Ishikawa (cell line): ENCODE measurements at regions not wholly inside any gene's neighbourhood (a gene's known extent, or its start where the extent isn't known, plus 50 kb on each side); places are given as distances from the start of the nearest gene placed in this dataset.

Experiments used
- CEBPB ChIP-seq: IDR thresholded peaks from 2 replicates; pipeline ENCODE4 v1.6.1; 2012
- CREB1 ChIP-seq: IDR thresholded peaks from 2 replicates; pipeline ENCODE4 v1.6.1; 2012; ENCODE audit warnings: low read depth
- EGR1 ChIP-seq: IDR thresholded peaks from 2 replicates; pipeline ENCODE4 v1.6.1; 2012
- EP300 ChIP-seq: IDR thresholded peaks from 2 replicates; pipeline ENCODE4 v1.6.1; 2012; ENCODE audit warnings: borderline replicate concordance
- FOXM1 ChIP-seq: IDR thresholded peaks from 2 replicates; pipeline ENCODE4 v1.6.1; 2012; ENCODE audit warnings: low read depth, borderline replicate concordance
- MAX ChIP-seq: IDR thresholded peaks from 2 replicates; pipeline ENCODE4 v1.6.1; 2012
- NFIC ChIP-seq: IDR thresholded peaks from 2 replicates; pipeline ENCODE4 v1.6.1; 2012
- RAD21 ChIP-seq: IDR thresholded peaks from 2 replicates; pipeline ENCODE4 v1.6.1; 2012; ENCODE audit warnings: low read depth
- TAF1 ChIP-seq: IDR thresholded peaks from 2 replicates; pipeline ENCODE4 v1.6.1; 2012; ENCODE audit warnings: low read depth, mild to moderate bottlenecking
- TCF12 ChIP-seq: IDR thresholded peaks from 2 replicates; pipeline ENCODE4 v1.6.1; 2012; ENCODE audit warnings: low read depth
- TEAD4 ChIP-seq: IDR thresholded peaks from 2 replicates; pipeline ENCODE4 v1.6.1; 2012
- YY1 ChIP-seq: IDR thresholded peaks from 2 replicates; pipeline ENCODE4 v1.6.1; 2012; ENCODE audit warnings: low read depth
- ZBTB7A ChIP-seq: IDR thresholded peaks from 2 replicates; pipeline ENCODE4 v1.6.1; 2012; ENCODE audit warnings: low read depth
- TF ChIP-seq, protein P1 (sequence below): IDR thresholded peaks from 2 replicates; pipeline ENCODE4 v1.6.1; 2012
- TF ChIP-seq, protein P2 (sequence below): IDR thresholded peaks from 2 replicates; pipeline ENCODE4 v1.6.1; 2012; ENCODE audit warnings: low read depth, mild to moderate bottlenecking

DNA sequence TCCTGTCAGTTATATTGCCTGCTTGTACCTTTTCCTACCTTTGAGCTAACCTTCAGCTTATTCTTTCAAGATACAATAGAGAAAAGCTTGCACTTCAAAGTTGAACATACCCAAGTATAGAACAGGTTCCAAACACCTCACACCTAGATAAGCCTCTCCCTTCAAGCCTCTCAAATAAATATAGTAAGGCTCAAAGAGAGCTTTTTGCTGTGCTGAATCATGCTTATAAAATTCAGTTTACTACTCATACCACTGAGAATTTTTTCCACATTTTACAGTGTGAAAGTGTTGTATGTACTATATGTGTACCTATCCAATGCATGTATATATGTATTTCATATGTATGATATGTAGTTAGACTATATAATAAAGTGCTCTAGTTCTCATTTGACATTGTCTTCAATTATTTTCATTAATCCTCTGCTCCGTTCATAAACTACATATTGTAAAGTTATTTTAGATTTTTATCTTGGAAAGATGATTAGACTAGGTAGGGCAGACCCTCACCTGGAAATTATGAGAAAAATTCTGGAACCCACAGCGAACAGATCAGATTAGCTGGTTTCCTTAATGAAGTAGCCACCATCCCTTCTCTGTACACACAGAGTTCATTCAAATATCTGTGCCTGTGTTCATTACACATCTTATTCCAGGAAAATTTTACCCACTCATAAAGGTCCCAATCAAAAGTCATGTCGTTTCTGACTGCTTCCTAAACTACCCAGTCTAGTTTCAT, 149.2 kb upstream of the RGMB start:
- TF ChIP-seq EGR1 (no peak), CREB1 (no peak), NFIC (no peak)

DNA sequence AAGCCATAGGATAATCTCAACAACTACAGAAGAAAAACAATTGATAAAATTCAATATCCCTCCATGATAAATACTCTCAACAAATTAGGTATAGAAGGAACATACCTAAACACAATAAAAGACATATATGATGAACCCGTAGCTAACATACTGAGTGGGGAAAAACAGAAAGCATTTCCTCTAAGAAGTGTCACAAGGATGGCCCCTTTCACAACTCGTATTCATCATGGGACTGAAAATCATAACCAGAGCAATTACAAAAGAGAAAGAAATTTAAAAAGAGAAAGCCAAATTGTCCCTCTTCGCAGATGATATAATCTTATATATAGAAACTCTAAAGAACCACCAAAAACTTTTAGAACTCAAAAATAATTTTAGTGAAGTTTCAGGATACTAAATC, 146.3 kb upstream of the RGMB start:
- TF ChIP-seq TEAD4 = no peak
- TF ChIP-seq EP300 = no peak
- TF ChIP-seq CREB1 = no peak
- no peak for TF ChIP-seq TCF12
- TF ChIP-seq NFIC = no peak
- TF ChIP-seq TAF1 = no peak
- TF ChIP-seq MAX = no peak
- TF ChIP-seq FOXM1 = no peak
- no peak for TF ChIP-seq ZBTB7A
- TF ChIP-seq YY1 = no peak
- no peak for TF ChIP-seq EGR1
- TF ChIP-seq, protein P1, sequence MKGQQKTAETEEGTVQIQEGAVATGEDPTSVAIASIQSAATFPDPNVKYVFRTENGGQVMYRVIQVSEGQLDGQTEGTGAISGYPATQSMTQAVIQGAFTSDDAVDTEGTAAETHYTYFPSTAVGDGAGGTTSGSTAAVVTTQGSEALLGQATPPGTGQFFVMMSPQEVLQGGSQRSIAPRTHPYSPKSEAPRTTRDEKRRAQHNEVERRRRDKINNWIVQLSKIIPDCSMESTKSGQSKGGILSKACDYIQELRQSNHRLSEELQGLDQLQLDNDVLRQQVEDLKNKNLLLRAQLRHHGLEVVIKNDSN = no peak
- TF ChIP-seq RAD21 = no peak
- no peak for TF ChIP-seq CEBPB
- TF ChIP-seq, protein P2, sequence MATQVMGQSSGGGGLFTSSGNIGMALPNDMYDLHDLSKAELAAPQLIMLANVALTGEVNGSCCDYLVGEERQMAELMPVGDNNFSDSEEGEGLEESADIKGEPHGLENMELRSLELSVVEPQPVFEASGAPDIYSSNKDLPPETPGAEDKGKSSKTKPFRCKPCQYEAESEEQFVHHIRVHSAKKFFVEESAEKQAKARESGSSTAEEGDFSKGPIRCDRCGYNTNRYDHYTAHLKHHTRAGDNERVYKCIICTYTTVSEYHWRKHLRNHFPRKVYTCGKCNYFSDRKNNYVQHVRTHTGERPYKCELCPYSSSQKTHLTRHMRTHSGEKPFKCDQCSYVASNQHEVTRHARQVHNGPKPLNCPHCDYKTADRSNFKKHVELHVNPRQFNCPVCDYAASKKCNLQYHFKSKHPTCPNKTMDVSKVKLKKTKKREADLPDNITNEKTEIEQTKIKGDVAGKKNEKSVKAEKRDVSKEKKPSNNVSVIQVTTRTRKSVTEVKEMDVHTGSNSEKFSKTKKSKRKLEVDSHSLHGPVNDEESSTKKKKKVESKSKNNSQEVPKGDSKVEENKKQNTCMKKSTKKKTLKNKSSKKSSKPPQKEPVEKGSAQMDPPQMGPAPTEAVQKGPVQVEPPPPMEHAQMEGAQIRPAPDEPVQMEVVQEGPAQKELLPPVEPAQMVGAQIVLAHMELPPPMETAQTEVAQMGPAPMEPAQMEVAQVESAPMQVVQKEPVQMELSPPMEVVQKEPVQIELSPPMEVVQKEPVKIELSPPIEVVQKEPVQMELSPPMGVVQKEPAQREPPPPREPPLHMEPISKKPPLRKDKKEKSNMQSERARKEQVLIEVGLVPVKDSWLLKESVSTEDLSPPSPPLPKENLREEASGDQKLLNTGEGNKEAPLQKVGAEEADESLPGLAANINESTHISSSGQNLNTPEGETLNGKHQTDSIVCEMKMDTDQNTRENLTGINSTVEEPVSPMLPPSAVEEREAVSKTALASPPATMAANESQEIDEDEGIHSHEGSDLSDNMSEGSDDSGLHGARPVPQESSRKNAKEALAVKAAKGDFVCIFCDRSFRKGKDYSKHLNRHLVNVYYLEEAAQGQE = no peak

- TF ChIP-seq TCF12 (no peak), ZBTB7A (no peak), TEAD4 (no peak), EP300 (no peak)
- TF ChIP-seq, protein P1 = no peak
These were observed 142.8 kb upstream of the RGMB start for GRCh38 chr5:98630621-98631020.

DNA sequence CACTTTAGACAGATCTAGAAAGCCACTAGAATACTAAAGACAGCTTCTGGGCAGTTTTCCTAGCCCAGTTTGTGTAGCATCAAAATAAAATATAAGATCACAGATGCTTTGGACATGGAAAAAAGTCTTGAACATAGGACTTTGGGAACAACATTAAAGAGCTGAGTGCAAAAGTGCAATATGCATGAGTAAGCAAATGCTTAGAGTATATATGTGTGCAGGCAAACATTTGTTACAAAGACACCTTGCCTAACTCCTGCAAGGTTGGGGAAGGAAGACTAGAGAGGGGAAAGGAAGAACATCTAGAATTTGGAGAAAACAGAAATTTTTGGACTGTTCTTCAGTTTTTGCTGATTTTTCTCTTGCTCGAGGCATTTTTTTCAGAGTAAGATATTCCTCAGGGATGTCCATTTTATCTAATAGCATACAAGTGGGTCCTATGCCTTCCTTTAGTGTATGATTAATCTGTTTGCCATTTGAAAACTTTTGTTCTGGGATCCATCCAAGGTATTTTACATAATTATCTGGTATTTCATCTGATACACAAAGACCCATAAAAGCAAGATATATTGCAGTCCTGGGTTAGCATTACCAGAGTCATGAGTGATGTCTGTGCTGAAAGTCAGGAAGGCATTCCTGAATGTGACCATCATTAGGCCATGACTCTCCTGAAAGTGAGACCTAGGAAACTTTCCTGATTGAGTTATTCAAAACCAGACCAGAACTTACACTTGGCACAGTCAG, 142.0 kb upstream of the RGMB start:
- TF ChIP-seq ZBTB7A (no peak), CEBPB (no peak), TCF12 (no peak), EGR1 (no peak), TAF1 (no peak), MAX (no peak), CREB1 (no peak), EP300 (no peak), RAD21 (no peak), TEAD4 (no peak), NFIC (no peak), FOXM1 (no peak), YY1 (no peak)
- TF ChIP-seq, protein P1 = no peak
- TF ChIP-seq, protein P2 = no peak

- TF ChIP-seq TAF1 (no peak), TEAD4 (no peak), CREB1 (no peak), CEBPB (no peak), TCF12 (no peak)
- TF ChIP-seq, protein P2 = no peak
These were observed 137.8 kb upstream of the RGMB start for GRCh38 chr5:98635656-98636055.
